GM12892 (cell line): ENCODE measurements at regions not wholly inside any gene's neighbourhood (a gene's known extent, or its start where the extent isn't known, plus 50 kb on each side); places are given as distances from the start of the nearest gene placed in this dataset.

ENCODE experiments used
- POLR2A ChIP-seq: IDR thresholded peaks from 2 replicates; pipeline ENCODE4 v1.6.1; 2011; ENCODE audit warnings: low read depth, low read length, control low read depth
- POLR2AphosphoS5 ChIP-seq: IDR thresholded peaks from 2 replicates; pipeline ENCODE4 v1.6.1; 2011; ENCODE audit warnings: low read depth, low read length, control low read depth
- TAF1 ChIP-seq: IDR thresholded peaks from 2 replicates; pipeline ENCODE4 v1.6.1; 2011; ENCODE audit warnings: low read depth, mild to moderate bottlenecking, control low read depth, low read length, borderline replicate concordance

DNA sequence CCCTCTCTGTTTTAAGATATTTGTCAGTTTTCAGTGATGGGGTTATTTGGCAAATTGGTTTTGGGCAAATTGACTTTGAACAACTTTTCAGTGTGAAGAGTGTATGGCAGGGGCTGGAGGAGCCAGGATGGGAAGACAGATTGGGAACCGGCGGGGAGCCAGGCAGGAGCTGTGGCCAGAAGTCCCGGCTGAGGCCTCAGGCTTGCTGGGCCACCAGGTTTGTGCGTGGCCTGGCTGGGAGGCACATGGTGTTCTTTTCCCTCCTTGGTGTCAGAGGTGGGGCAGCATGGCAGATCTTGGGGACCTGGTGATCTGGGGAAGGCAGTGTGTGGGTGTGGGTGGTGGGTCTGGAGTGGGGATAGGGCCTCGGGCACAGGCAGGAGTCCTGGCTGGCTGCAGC is 61.1 kb downstream of the SLC25A47 start:
- TF ChIP-seq POLR2AphosphoS5 (no peak), POLR2A (no peak), TAF1 (no peak)
